H9 (cell line): ENCODE measurements at regions not wholly inside any gene's neighbourhood (a gene's known extent, or its start where the extent isn't known, plus 50 kb on each side); places are given as distances from the start of the nearest gene placed in this dataset.

ENCODE experiments used
- DNase-seq: peaks from one replicate; pipeline ENCODE4 v3.0.0-alpha.2; 2017
- H2AFZ ChIP-seq: one replicate; pipeline ENCODE4 v1.6.1; 2013; ENCODE audit warnings: mild to moderate bottlenecking, low read length, control low read depth, moderate library complexity
- H2AK5ac ChIP-seq: 2 replicates; pipeline ENCODE4 v1.6.1; 2013; ENCODE audit warnings: low read length, control low read depth, mixed read lengths; ENCODE audit not compliant: insufficient read length
- H2BK120ac ChIP-seq: one replicate; pipeline ENCODE4 v1.6.1; 2013; ENCODE audit warnings: low read depth, mild to moderate bottlenecking, low read length, control low read depth, inconsistent platforms; ENCODE audit not compliant: poor library complexity, severe bottlenecking
- H2BK12ac ChIP-seq: 2 replicates; pipeline ENCODE4 v1.6.1; 2013; ENCODE audit warnings: low read length, control low read depth, mixed read lengths, low read depth; ENCODE audit not compliant: insufficient read length
- H2BK15ac ChIP-seq: 2 replicates; pipeline ENCODE4 v1.6.1; 2013; ENCODE audit warnings: low read depth, low read length, control low read depth
- H2BK20ac ChIP-seq: one replicate; pipeline ENCODE4 v1.6.1; 2013; ENCODE audit warnings: low read depth, mild to moderate bottlenecking, low read length, control low read depth, inconsistent platforms; ENCODE audit not compliant: poor library complexity, severe bottlenecking
- H2BK5ac ChIP-seq: 2 replicates; pipeline ENCODE4 v1.6.1; 2013; ENCODE audit warnings: low read length, control low read depth, mixed read lengths; ENCODE audit not compliant: insufficient read length
- H3K14ac ChIP-seq: 2 replicates; pipeline ENCODE4 v1.6.1; 2013; ENCODE audit warnings: low read length, control low read depth; ENCODE audit not compliant: insufficient read depth
- H3K18ac ChIP-seq: 2 replicates; pipeline ENCODE4 v1.6.1; 2013; ENCODE audit warnings: low read depth, mild to moderate bottlenecking, mixed read lengths, low read length, control low read depth; ENCODE audit not compliant: insufficient read length
- H3K23ac ChIP-seq: 2 replicates; pipeline ENCODE4 v1.6.1; 2013; ENCODE audit warnings: low read length, control low read depth, mixed read lengths, low read depth; ENCODE audit not compliant: insufficient read length
- H3K23me2 ChIP-seq: 2 replicates; pipeline ENCODE4 v1.6.1; 2013; ENCODE audit warnings: low read depth, mild to moderate bottlenecking, mixed read lengths, low read length, control low read depth; ENCODE audit not compliant: insufficient read length, poor library complexity, severe bottlenecking
- H3K27ac ChIP-seq: 2 replicates; pipeline ENCODE4 v1.5.1; 2013; ENCODE audit warnings: low read length, control low read depth, mixed read lengths, low read depth; ENCODE audit not compliant: insufficient read length
- H3K27me3 ChIP-seq: 2 replicates; pipeline ENCODE4 v1.6.1; 2013; ENCODE audit warnings: low read length, control low read depth, inconsistent platforms; ENCODE audit not compliant: insufficient read depth
- H3K4ac ChIP-seq: 2 replicates; pipeline ENCODE4 v1.6.1; 2013; ENCODE audit warnings: low read depth, mild to moderate bottlenecking, control low read depth, inconsistent platforms, low read length, moderate library complexity
- H3K4me1 ChIP-seq: 2 replicates; pipeline ENCODE4 v1.6.1; 2013; ENCODE audit warnings: low read length, control low read depth, inconsistent platforms; ENCODE audit not compliant: insufficient read depth
- H3K4me2 ChIP-seq: 2 replicates; pipeline ENCODE4 v1.6.1; 2013; ENCODE audit warnings: low read length, control low read depth, mixed read lengths; ENCODE audit not compliant: insufficient read length, insufficient read depth
- H3K56ac ChIP-seq: 2 replicates; pipeline ENCODE4 v1.6.1; 2013; ENCODE audit warnings: low read depth, mild to moderate bottlenecking, mixed read lengths, low read length, control low read depth; ENCODE audit not compliant: insufficient read length
- H3K79me1 ChIP-seq: 2 replicates; pipeline ENCODE4 v1.6.1; 2013; ENCODE audit warnings: low read depth, mild to moderate bottlenecking, moderate library complexity, low read length, control low read depth, inconsistent platforms; ENCODE audit not compliant: insufficient read depth, poor library complexity, severe bottlenecking
- H3K79me2 ChIP-seq: 2 replicates; pipeline ENCODE4 v1.6.1; 2013; ENCODE audit warnings: low read length, control low read depth, inconsistent platforms; ENCODE audit not compliant: insufficient read depth
- H3K9ac ChIP-seq: 2 replicates; pipeline ENCODE4 v1.6.1; 2013; ENCODE audit warnings: low read length, control low read depth, mixed read lengths; ENCODE audit not compliant: insufficient read length; ENCODE audit errors: extremely low read depth
- H3K9me3 ChIP-seq: one replicate; pipeline ENCODE4 v1.6.1; 2013; ENCODE audit warnings: low read depth, low read length, inconsistent platforms; ENCODE audit not compliant: control insufficient read depth
- H3T11ph ChIP-seq: one replicate; pipeline ENCODE4 v1.6.1; 2013; ENCODE audit warnings: mild to moderate bottlenecking, low read length, control low read depth, inconsistent platforms
- H4K20me1 ChIP-seq: one replicate; pipeline ENCODE4 v1.6.1; 2013; ENCODE audit not compliant: control insufficient read depth, insufficient read length, insufficient read depth
- H4K5ac ChIP-seq: 2 replicates; pipeline ENCODE4 v1.6.1; 2013; ENCODE audit warnings: low read depth, mild to moderate bottlenecking, mixed read lengths, low read length, control low read depth; ENCODE audit not compliant: insufficient read length
- H4K8ac ChIP-seq: replicated peaks from 2 replicates; pipeline ENCODE4 v1.6.1; 2013; ENCODE audit warnings: low read length, control low read depth, mixed read lengths, low read depth; ENCODE audit not compliant: insufficient read length
- H4K91ac ChIP-seq: 2 replicates; pipeline ENCODE4 v1.6.1; 2013; ENCODE audit warnings: low read depth, mild to moderate bottlenecking, moderate library complexity, mixed read lengths, low read length, control low read depth; ENCODE audit not compliant: insufficient read length
- H3K27ac Mint-ChIP-seq, 3 experiments: 2 replicates in 2 of 3; 3 replicates in 1 of 3; pipeline ENCODE4 v1.8.0; 2020 to 2021; ENCODE audit warnings: mixed read lengths in 3 of 3, mild to moderate bottlenecking in 1 of 3, moderate library complexity in 1 of 3
- H3K27me3 Mint-ChIP-seq: 2 replicates; pipeline ENCODE4 v1.8.0; 2021; ENCODE audit warnings: low read depth, mild to moderate bottlenecking, moderate library complexity, mixed read lengths
- H3K36me3 Mint-ChIP-seq, 3 experiments: 2 replicates in 2 of 3; 3 replicates in 1 of 3; pipeline ENCODE4 v1.8.0; 2020 to 2021; ENCODE audit warnings: low read depth in 3 of 3, mixed read lengths in 3 of 3; ENCODE audit not compliant: insufficient read depth in 1 of 3
- H3K4me1 Mint-ChIP-seq, 2 experiments: 2 replicates each; pipeline ENCODE4 v1.8.0; 2020; ENCODE audit warnings: mixed read lengths in 2 of 2
- H3K4me3 Mint-ChIP-seq, 2 experiments: 2 replicates in 1 of 2; 3 replicates in 1 of 2; pipeline ENCODE4 v1.8.0; 2020 to 2021; ENCODE audit warnings: mild to moderate bottlenecking in 2 of 2, mixed read lengths in 2 of 2, moderate library complexity in 1 of 2
- H3K9me3 Mint-ChIP-seq, 2 experiments: 2 replicates in 1 of 2; 3 replicates in 1 of 2; pipeline ENCODE4 v1.8.0; 2020; ENCODE audit warnings: mild to moderate bottlenecking in 2 of 2, mixed read lengths in 2 of 2, moderate library complexity in 1 of 2
- WGBS: extraction: QIAGEN DNeasy Blood & Tissue Kit; methylation state at CpG from one replicate; pipeline ENCODE4 v1.1.7; 2013; ENCODE audit warnings: missing lambda C conversion rate, low lambda C conversion rate, mixed read lengths; ENCODE audit not compliant: insufficient read length; ENCODE audit errors: extremely low coverage; 5-methylcytosine and 5-hydroxymethylcytosine counted together
- TF ChIP-seq, protein P1 (sequence below): fragments of 200-600 bp; sonication (generic); conservative IDR thresholded peaks from 3 replicates; pipeline ENCODE4 v1.8.0; 2021; ENCODE audit warnings: antibody characterized with exemption, mild to moderate bottlenecking

DNA sequence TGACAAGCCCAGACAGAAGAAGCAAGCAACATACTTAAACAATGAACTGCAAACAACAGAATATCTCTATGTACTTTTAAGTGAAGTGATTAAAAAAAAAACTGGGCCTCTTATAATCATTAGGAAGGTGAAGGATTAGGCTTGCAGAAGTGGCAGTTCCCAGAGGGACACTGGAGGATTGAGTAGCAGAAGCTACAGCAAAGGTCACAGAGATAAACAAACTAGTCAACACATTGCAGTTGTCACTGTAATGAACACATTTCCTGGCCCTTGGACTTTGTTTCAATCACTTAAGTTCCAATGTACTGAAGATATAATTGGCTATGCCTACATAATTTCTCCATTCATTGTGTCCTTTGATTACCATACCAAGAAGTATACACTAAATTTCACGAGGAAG lies 1498.8 kb downstream of the SLITRK5 start:
- no peaks in the 10 kb centered on the region for H3K4me1 ChIP-seq
- no peaks in the 10 kb centered on the region for H3K9me3 Mint-ChIP-seq
- H3K27ac Mint-ChIP-seq = no peak overlapping the region
- no peak overlapping the region for H3K27ac ChIP-seq
- no peak for DNase-seq
- H3K4me2 ChIP-seq = no peak overlapping the region
- H2BK20ac ChIP-seq = no peak overlapping the region
- H3K23ac ChIP-seq = no peak overlapping the region
- H3K4ac ChIP-seq = no peak overlapping the region
- no peak overlapping the region for H3K4me3 Mint-ChIP-seq
- no peak overlapping the region for H3K14ac ChIP-seq
- no peaks in the 10 kb centered on the region for H3K27me3 ChIP-seq
- H3K4me1 Mint-ChIP-seq = no peaks in the 10 kb centered on the region
- H4K5ac ChIP-seq = no peak overlapping the region
- no peak overlapping the region for H2BK15ac ChIP-seq
- no peaks in the 10 kb centered on the region for H3K23me2 ChIP-seq
- H3K79me2 ChIP-seq = no peaks in the 10 kb centered on the region
- no peak overlapping the region for H2AK5ac ChIP-seq
- H2BK12ac ChIP-seq = no peak overlapping the region
- no peak overlapping the region for H3K56ac ChIP-seq
- WGBS = no CpG with 5 or more reads among the region's 1 CpG
- H4K8ac ChIP-seq = no peak overlapping the region
- no peaks in the 10 kb centered on the region for H4K20me1 ChIP-seq
- no peak overlapping the region for H4K91ac ChIP-seq
- no peaks in the 10 kb centered on the region for H3K27me3 Mint-ChIP-seq
- no peaks in the 10 kb centered on the region for H3K36me3 Mint-ChIP-seq
- H3K9me3 ChIP-seq = no peaks in the 10 kb centered on the region
- H2BK5ac ChIP-seq = no peak overlapping the region
- H2BK120ac ChIP-seq = no peak overlapping the region
- H3K18ac ChIP-seq = no peak overlapping the region
- no peaks in the 10 kb centered on the region for H3K79me1 ChIP-seq
- no peak overlapping the region for H3K9ac ChIP-seq
- TF ChIP-seq, protein P1, sequence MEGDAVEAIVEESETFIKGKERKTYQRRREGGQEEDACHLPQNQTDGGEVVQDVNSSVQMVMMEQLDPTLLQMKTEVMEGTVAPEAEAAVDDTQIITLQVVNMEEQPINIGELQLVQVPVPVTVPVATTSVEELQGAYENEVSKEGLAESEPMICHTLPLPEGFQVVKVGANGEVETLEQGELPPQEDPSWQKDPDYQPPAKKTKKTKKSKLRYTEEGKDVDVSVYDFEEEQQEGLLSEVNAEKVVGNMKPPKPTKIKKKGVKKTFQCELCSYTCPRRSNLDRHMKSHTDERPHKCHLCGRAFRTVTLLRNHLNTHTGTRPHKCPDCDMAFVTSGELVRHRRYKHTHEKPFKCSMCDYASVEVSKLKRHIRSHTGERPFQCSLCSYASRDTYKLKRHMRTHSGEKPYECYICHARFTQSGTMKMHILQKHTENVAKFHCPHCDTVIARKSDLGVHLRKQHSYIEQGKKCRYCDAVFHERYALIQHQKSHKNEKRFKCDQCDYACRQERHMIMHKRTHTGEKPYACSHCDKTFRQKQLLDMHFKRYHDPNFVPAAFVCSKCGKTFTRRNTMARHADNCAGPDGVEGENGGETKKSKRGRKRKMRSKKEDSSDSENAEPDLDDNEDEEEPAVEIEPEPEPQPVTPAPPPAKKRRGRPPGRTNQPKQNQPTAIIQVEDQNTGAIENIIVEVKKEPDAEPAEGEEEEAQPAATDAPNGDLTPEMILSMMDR = no peak
- no peak overlapping the region for H3T11ph ChIP-seq
- H2AFZ ChIP-seq = no peak overlapping the region
